ENCODE measurements at regions not wholly inside any gene's neighbourhood (a gene's known extent, or its start where the extent isn't known, plus 50 kb on each side); places are given as distances from the start of the nearest gene placed in this dataset.

DNA sequence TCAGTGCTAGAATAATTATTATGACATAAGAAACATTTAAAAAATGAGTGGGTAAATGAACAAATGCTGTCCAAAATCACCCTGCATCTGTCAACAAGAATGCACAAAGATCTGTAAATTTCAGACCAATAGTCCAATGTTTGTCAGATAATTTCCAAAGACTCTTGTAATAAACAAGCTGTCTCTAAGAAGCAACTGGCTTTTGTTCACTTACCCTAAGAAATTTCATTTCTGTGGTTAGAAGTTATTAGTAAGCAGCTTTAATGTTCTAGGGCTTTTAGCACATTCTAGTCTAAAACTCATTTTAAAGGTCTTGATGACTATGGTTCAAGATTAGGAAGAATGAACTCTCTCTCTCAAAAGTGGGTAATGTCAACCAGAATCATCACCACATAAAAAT, 560.3 kb upstream of the SMIM31 start:
- H3K4me3 ChIP-seq (ENCODE audit: extremely low read depth, insufficient read depth, low read length, poor library complexity, severe bottlenecking): no peak overlapping the region
- no peak overlapping the region for H3K27ac ChIP-seq (ENCODE audit: low read depth, low read length, severe bottlenecking)

DNA sequence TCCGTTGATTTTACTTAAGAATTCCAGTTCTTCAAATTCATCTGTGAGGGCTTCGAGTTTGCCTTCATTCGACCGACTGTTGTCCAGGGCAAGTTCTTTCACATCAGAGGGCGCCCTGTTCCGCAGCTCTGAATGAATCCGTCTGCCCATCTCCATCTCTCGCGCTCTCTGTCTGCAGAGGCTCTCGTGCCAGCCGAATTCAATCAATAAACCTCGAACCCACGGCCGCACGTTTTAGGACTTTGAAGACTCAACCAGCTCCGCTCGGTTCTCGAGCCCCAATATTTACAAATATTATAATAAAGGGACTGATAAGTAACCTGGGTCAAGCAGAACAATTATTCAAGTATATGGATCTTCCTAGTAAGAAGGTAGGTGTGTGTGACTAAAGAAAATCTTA, 556.4 kb upstream of the SMIM31 start:
- 85 to 96% methylated on average over 7 to 10 of the region's 18 CpGs for WGBS, 2 experiments (ENCODE audit: insufficient coverage in 2 of 2)
- H3K27ac ChIP-seq (ENCODE audit: low read depth, low read length, severe bottlenecking): no peak overlapping the region
- H3K9me3 ChIP-seq (ENCODE audit: control insufficient read depth, low read length): no peaks in the 10 kb centered on the region
- no peaks in the 10 kb centered on the region for H3K36me3 ChIP-seq (ENCODE audit: control insufficient read depth, insufficient read depth, low read length)
- H3K4me3 ChIP-seq (ENCODE audit: extremely low read depth, insufficient read depth, low read length, poor library complexity, severe bottlenecking): no peak overlapping the region
- no peaks in the 10 kb centered on the region for H3K4me1 ChIP-seq (ENCODE audit: control insufficient read depth, insufficient read depth, low read length, poor library complexity, severe bottlenecking)

More for the DNA sequence above, 560.3 kb upstream of the SMIM31 start:
- Histone ChIP-seq H3K9me3 (ENCODE audit: control insufficient read depth, low read length) (no peaks in the 10 kb centered on the region), H3K36me3 (ENCODE audit: control insufficient read depth, insufficient read depth, low read length) (no peaks in the 10 kb centered on the region), H3K4me1 (ENCODE audit: control insufficient read depth, insufficient read depth, low read length, poor library complexity, severe bottlenecking) (no peaks in the 10 kb centered on the region)

DNA sequence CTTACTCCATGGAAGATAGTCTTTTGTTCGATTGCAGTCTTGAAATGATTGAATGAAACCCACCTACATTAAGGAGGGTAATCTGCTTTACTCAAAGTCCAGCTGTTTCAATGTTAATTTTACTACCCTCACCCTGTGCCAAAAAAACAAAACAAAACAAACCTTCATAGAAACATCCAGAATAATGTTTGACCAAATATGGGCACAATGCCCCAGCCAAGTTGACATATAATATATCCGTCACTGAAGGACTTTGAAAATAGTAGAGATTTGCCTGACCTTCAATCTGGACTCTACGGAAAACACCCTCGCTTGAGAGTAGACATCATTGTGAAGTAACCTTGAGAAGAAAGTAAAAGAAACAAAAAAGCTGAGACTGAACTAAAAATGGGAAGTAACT, 550.5 kb upstream of the SMIM31 start:
- Histone ChIP-seq H3K27ac (ENCODE audit: low read depth, low read length, severe bottlenecking) (no peak overlapping the region), H3K4me3 (ENCODE audit: extremely low read depth, insufficient read depth, low read length, poor library complexity, severe bottlenecking) (no peak overlapping the region), H3K9me3 (ENCODE audit: control insufficient read depth, low read length) (no peaks in the 10 kb centered on the region), H3K4me1 (ENCODE audit: control insufficient read depth, insufficient read depth, low read length, poor library complexity, severe bottlenecking) (no peaks in the 10 kb centered on the region), H3K36me3 (ENCODE audit: control insufficient read depth, insufficient read depth, low read length) (no peaks in the 10 kb centered on the region)
- 92 to 94% methylated on average over 3 of the region's 4 CpGs for WGBS, 2 experiments (ENCODE audit: insufficient coverage in 2 of 2)

DNA sequence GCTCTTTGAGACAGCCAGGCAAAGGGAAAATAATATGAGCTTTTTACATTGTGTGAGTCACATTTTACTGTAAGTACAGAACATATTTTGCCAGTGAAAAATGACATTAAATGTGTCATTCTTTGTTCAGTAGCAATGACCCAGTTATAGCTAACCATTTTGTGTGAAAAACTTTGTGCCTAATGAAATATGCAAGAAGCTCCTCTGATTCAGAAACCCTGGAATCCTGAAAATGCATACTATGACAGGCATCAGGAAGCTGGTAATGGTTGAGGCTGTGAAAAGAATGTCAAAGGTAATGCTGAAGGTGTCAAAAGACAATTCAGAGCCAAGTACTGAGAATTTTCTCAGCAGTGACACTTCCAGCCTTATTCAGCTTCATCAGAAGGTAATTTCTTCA, 549.5 kb upstream of the SMIM31 start:
- Histone ChIP-seq H3K9me3 (ENCODE audit: control insufficient read depth, low read length) (no peaks in the 10 kb centered on the region), H3K4me1 (ENCODE audit: control insufficient read depth, insufficient read depth, low read length, poor library complexity, severe bottlenecking) (no peaks in the 10 kb centered on the region), H3K36me3 (ENCODE audit: control insufficient read depth, insufficient read depth, low read length) (no peaks in the 10 kb centered on the region), H3K4me3 (ENCODE audit: extremely low read depth, insufficient read depth, low read length, poor library complexity, severe bottlenecking) (no peak overlapping the region), H3K27ac (ENCODE audit: low read depth, low read length, severe bottlenecking) (peak overlapping the region; percentile 47)

DNA sequence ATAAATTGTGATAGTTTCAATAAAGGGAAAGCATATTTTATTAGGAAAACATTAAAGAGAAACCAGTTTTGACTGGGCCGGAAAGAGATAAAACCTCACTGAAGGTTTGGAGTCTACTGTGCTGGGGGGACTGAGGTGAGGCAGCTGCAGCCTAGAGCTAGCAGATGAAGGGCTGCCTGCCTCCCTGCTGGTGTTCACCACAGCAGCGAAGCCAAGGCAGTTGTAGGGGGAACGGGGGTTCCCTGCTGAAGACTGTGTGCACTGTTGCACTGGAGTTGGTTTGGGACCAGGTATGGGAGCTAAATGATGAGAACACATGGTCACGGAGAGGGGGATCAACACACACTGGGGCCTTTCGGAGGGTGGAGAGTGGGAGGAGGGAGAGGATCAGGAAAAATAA, 546.5 kb upstream of the SMIM31 start:
- Histone ChIP-seq H3K36me3 (ENCODE audit: control insufficient read depth, insufficient read depth, low read length) (no peaks in the 10 kb centered on the region), H3K27ac (ENCODE audit: low read depth, low read length, severe bottlenecking) (no peak overlapping the region), H3K4me3 (ENCODE audit: extremely low read depth, insufficient read depth, low read length, poor library complexity, severe bottlenecking) (no peak overlapping the region), H3K9me3 (ENCODE audit: control insufficient read depth, low read length) (no peaks in the 10 kb centered on the region), H3K4me1 (ENCODE audit: control insufficient read depth, insufficient read depth, low read length, poor library complexity, severe bottlenecking) (peaks cover under 1% of the 10 kb centered on the region)
- WGBS, 2 experiments (ENCODE audit: insufficient coverage in 2 of 2): 82 to 86% methylated on average over 4 of the region's 5 CpGs

DNA sequence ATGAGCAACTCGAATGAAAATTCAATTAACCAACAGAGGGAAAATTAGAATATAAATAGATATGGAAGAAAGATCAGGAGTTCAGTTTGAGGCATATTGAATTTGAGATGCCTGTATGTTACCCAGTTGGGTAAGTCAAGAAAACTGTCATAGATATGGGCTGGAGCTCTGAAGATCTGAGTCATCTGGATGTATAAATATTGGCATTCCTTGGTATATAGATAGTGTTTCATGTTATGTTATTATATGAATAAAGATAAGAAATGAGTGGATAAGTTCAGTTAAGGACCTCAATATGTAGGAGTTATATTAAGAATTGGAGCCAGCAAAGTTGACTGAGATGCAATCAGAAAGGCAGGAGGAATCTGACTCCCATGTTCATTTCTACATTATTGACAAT, 543.6 kb upstream of the SMIM31 start:
- H3K4me3 ChIP-seq (ENCODE audit: extremely low read depth, insufficient read depth, low read length, poor library complexity, severe bottlenecking): no peak overlapping the region
- no peaks in the 10 kb centered on the region for H3K9me3 ChIP-seq (ENCODE audit: control insufficient read depth, low read length)
- no CpG with 5 or more reads among the region's 1 CpG for WGBS, 2 experiments (ENCODE audit: insufficient coverage in 2 of 2)
- peaks cover 4% of the 10 kb centered on the region for H3K4me1 ChIP-seq (ENCODE audit: control insufficient read depth, insufficient read depth, low read length, poor library complexity, severe bottlenecking)
- H3K27ac ChIP-seq (ENCODE audit: low read depth, low read length, severe bottlenecking): no peak overlapping the region
- no peaks in the 10 kb centered on the region for H3K36me3 ChIP-seq (ENCODE audit: control insufficient read depth, insufficient read depth, low read length)

DNA sequence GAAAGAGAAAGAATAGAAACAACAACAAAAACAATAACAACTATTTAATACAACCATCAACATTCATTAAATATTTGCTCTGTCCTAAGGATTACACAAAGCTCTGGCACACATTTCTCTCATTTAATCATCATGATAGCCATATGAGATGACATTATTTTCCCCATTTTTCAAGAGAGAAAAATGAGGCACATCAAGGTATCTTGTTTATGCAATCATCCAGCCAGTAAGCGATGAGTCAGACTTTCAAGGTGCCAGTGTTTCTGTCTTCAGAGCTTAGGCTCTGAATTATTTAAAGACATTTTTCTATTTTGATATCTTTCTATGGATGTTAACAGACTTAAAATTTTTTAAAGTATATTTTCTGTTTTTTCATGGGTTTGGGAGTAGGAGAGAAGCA, 541.8 kb upstream of the SMIM31 start:
- H3K36me3 ChIP-seq (ENCODE audit: control insufficient read depth, insufficient read depth, low read length): no peaks in the 10 kb centered on the region
- H3K9me3 ChIP-seq (ENCODE audit: control insufficient read depth, low read length): no peaks in the 10 kb centered on the region
- H3K27ac ChIP-seq (ENCODE audit: low read depth, low read length, severe bottlenecking): no peak overlapping the region
- no peak overlapping the region for H3K4me3 ChIP-seq (ENCODE audit: extremely low read depth, insufficient read depth, low read length, poor library complexity, severe bottlenecking)
- H3K4me1 ChIP-seq (ENCODE audit: control insufficient read depth, insufficient read depth, low read length, poor library complexity, severe bottlenecking): peaks cover 4% of the 10 kb centered on the region
- WGBS, 2 experiments (ENCODE audit: insufficient coverage in 2 of 2): 86% methylated on average over 1 of the region's 1 CpG; no CpG with 5 or more reads in 1 of the 2 experiments

DNA sequence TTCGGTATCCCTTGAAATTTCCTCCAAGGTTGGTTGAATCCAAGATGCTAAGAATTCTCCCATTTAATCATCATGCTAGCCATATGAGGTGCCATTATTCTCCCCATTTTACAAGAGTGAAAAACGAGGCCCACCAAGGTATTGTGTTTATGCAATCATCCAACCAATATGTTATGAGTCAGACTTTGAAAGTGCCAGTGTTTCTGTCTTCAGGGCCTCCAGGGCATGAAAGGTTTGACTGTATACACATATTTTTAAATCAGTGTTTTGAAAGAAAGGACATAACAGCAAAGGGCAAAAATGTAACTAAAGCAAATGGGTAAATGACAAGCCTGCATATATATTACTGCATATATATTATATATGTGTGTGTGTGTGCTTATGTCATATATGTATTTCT, 541.2 kb upstream of the SMIM31 start:
- Histone ChIP-seq H3K36me3 (ENCODE audit: control insufficient read depth, insufficient read depth, low read length) (no peaks in the 10 kb centered on the region), H3K9me3 (ENCODE audit: control insufficient read depth, low read length) (no peaks in the 10 kb centered on the region), H3K27ac (ENCODE audit: low read depth, low read length, severe bottlenecking) (no peak overlapping the region), H3K4me3 (ENCODE audit: extremely low read depth, insufficient read depth, low read length, poor library complexity, severe bottlenecking) (no peak overlapping the region), H3K4me1 (ENCODE audit: control insufficient read depth, insufficient read depth, low read length, poor library complexity, severe bottlenecking) (peaks cover 4% of the 10 kb centered on the region)
- 67 to 100% methylated on average over 1 of the region's 2 CpGs for whole genome bisulfite sequencing, 2 experiments (ENCODE audit: insufficient coverage in 2 of 2)

DNA sequence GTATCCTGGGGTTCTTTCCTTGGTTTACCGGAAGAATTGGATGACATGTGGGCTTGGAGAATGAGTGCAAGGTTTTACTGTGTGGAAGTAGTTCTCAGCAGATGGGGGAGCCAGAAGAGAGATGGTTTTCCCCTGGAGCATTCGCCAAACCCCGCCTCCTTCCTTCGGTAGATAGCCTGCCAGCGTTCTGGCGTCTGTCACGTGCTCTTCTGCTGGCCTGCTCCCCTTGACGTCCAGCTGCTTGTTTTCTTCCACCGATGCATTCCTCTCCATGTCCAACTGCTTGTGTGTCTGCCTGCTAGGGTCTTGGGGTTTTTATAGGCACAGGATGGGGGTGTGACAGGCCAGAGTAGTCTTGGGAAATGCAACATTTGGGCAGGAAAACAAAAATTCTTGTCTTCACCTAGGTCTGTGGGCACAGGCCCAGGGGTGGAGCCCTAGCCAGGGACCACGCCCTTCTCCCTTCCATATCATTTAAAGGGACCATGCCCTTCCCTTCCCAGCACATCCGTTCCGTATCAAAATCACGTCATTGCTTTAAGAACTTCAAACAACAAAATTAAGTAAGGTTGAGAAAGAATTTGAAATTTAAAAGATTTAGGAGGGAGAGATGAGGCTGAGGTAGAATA, 538.7 kb upstream of the SMIM31 start:
- Histone ChIP-seq H3K9me3 (ENCODE audit: control insufficient read depth, low read length) (no peaks in the 10 kb centered on the region), H3K27ac (ENCODE audit: low read depth, low read length, severe bottlenecking) (no peak overlapping the region), H3K4me3 (ENCODE audit: extremely low read depth, insufficient read depth, low read length, poor library complexity, severe bottlenecking) (no peak overlapping the region), H3K4me1 (ENCODE audit: control insufficient read depth, insufficient read depth, low read length, poor library complexity, severe bottlenecking) (peaks cover 4% of the 10 kb centered on the region), H3K36me3 (ENCODE audit: control insufficient read depth, insufficient read depth, low read length) (no peaks in the 10 kb centered on the region)
- 82 to 94% methylated on average over 6 to 7 of the region's 13 CpGs for WGBS, 2 experiments (ENCODE audit: insufficient coverage in 2 of 2)

DNA sequence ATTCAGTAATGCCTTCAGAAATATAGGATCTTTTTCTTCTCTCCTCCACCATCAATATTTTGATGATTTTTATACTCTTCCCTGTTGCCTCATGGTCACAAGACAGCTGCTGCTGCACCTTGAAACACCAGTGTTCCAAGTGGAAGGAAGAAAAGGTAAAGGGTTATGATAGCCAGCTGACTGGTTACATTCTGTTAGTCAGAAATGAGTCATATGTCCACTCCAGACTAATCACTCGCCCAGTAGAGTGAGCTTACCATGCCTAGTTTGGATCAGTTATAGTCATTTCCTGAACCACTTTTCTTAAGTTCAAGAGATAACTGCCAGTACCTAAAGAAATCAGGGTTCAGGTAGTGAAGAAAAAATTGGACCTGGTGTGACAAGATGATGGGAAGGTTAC, 532.3 kb upstream of the SMIM31 start:
- Histone ChIP-seq H3K4me1 (ENCODE audit: control insufficient read depth, insufficient read depth, low read length, poor library complexity, severe bottlenecking) (no peaks in the 10 kb centered on the region), H3K36me3 (ENCODE audit: control insufficient read depth, insufficient read depth, low read length) (no peaks in the 10 kb centered on the region), H3K27ac (ENCODE audit: low read depth, low read length, severe bottlenecking) (no peak overlapping the region), H3K9me3 (ENCODE audit: control insufficient read depth, low read length) (no peaks in the 10 kb centered on the region), H3K4me3 (ENCODE audit: extremely low read depth, insufficient read depth, low read length, poor library complexity, severe bottlenecking) (no peak overlapping the region)
- 100% methylated on average over 1 of the region's 1 CpG; no CpG with 5 or more reads in 1 of the 2 experiments for WGBS, 2 experiments (ENCODE audit: insufficient coverage in 2 of 2)

DNA sequence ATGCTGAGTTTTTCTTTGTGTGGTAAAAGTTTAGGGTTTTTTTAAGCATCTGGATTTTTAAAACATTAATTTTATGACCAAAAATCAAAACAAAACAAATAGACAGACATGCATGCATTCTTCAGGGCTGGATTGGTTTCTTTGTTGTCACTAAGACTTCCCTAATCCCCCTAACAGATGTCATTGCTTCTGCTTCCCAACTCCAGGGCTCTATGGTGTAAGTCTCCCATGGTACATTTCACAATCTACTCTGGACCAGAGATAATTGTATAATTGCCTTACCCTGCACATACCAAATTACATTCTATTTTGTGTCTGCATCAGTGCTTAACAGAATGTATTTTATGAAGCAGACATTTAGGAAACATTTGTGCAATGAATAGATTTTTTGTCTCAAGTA, 529.1 kb upstream of the SMIM31 start:
- no peaks in the 10 kb centered on the region for H3K9me3 ChIP-seq (ENCODE audit: control insufficient read depth, low read length)
- no peak overlapping the region for H3K27ac ChIP-seq (ENCODE audit: low read depth, low read length, severe bottlenecking)
- H3K36me3 ChIP-seq (ENCODE audit: control insufficient read depth, insufficient read depth, low read length): no peaks in the 10 kb centered on the region
- no peak overlapping the region for H3K4me3 ChIP-seq (ENCODE audit: extremely low read depth, insufficient read depth, low read length, poor library complexity, severe bottlenecking)
- no peaks in the 10 kb centered on the region for H3K4me1 ChIP-seq (ENCODE audit: control insufficient read depth, insufficient read depth, low read length, poor library complexity, severe bottlenecking)
